H1 (cell line): ENCODE measurements at regions not wholly inside any gene's neighbourhood (a gene's known extent, or its start where the extent isn't known, plus 50 kb on each side); places are given as distances from the start of the nearest gene placed in this dataset.

Experiments
- CTCF ChIA-PET: fragments of 300-600 bp; sonication (Branson Sonifier 250); formaldehyde crosslinking; loops from one replicate; lab custom pipeline; 2021; ENCODE audit not compliant: partially characterized antibody; lab: Charles Lee
- POLR2A ChIA-PET: fragments of 300-600 bp; sonication (Branson Sonifier 250); formaldehyde crosslinking; loops from one replicate; lab custom pipeline; 2021; ENCODE audit warnings: inconsistent platforms; ENCODE audit not compliant: partially characterized antibody; lab: Charles Lee
- DNase-seq, 2 experiments: peaks; one replicate each; pipeline versions ENCODE4 v3.0.0 to v3.0.0-alpha.2; 2010 to 2022; ENCODE audit warnings: low spot score in 2 of 2, low read depth in 1 of 2, mixed read lengths in 1 of 2
- FAIRE-seq: peaks from 2 replicates; lab custom pipeline; 2011; peaks lifted over from hg19 to GRCh38; lab: Jason Lieb, UNC
- H2AFZ ChIP-seq: 2 replicates; pipeline ENCODE4 v1.8.1; 2012; ENCODE audit warnings: low read length, inconsistent platforms
- H2AK5ac ChIP-seq: 2 replicates; pipeline ENCODE4 v1.6.1; 2013; ENCODE audit warnings: low read depth, low read length
- H2BK120ac ChIP-seq: replicated peaks from 2 replicates; pipeline ENCODE3; 2013; ENCODE audit warnings: low read depth, low read length, inconsistent platforms
- H2BK12ac ChIP-seq: 2 replicates; pipeline ENCODE4 v1.6.1; 2013; ENCODE audit warnings: low read depth, low read length
- H2BK15ac ChIP-seq: 2 replicates; pipeline ENCODE4 v1.6.1; 2013; ENCODE audit warnings: low read length
- H2BK20ac ChIP-seq: 2 replicates; pipeline ENCODE4 v1.6.1; 2013; ENCODE audit warnings: low read length
- H2BK5ac ChIP-seq: 2 replicates; pipeline ENCODE4 v1.6.1; 2013; ENCODE audit warnings: low read depth, low read length
- H3K14ac ChIP-seq: 2 replicates; pipeline ENCODE4 v1.6.1; 2013; ENCODE audit warnings: inconsistent platforms; ENCODE audit not compliant: insufficient read length
- H3K18ac ChIP-seq: 2 replicates; pipeline ENCODE4 v1.6.1; 2013; ENCODE audit warnings: low read length; ENCODE audit errors: extremely low read depth
- H3K23ac ChIP-seq: 2 replicates; pipeline ENCODE4 v1.6.1; 2013; ENCODE audit warnings: inconsistent platforms; ENCODE audit not compliant: insufficient read length
- H3K23me2 ChIP-seq: 2 replicates; pipeline ENCODE4 v1.6.1; 2013; ENCODE audit warnings: low read depth, low read length
- H3K27ac ChIP-seq: 2 replicates; pipeline ENCODE4 v1.6.1; 2011; ENCODE audit warnings: low read depth, low read length, inconsistent platforms
- H3K27me3 ChIP-seq, 4 experiments: replicated peaks in 1 of 4; 1 replicate in 1 of 4; 2 replicates in 3 of 4; pipeline versions ENCODE4 v1.6.1 to v1.8.1; 2011 to 2013; ENCODE audit warnings: low read length in 3 of 4, mild to moderate bottlenecking in 3 of 4, inconsistent platforms in 2 of 4, mixed read lengths in 2 of 4, moderate library complexity in 1 of 4; ENCODE audit not compliant: control insufficient read depth in 3 of 4, insufficient read depth in 3 of 4; ENCODE audit errors: extremely low read depth in 1 of 4
- H3K36me3 ChIP-seq, 4 experiments: 2 replicates each; pipeline versions ENCODE4 v1.6.1 to v1.8.1; 2011 to 2013; ENCODE audit warnings: mild to moderate bottlenecking in 4 of 4, low read length in 3 of 4, moderate library complexity in 2 of 4, control low read depth in 1 of 4, inconsistent platforms in 1 of 4; ENCODE audit not compliant: insufficient read depth in 4 of 4, control insufficient read depth in 2 of 4
- H3K4ac ChIP-seq: replicated peaks from 2 replicates; pipeline ENCODE3; 2013; ENCODE audit warnings: low read length, low read depth, mixed read lengths, inconsistent platforms; ENCODE audit not compliant: insufficient read length
- H3K4me1 ChIP-seq, 4 experiments: replicated peaks in 1 of 4; 1 replicate in 1 of 4; 2 replicates in 3 of 4; pipeline versions ENCODE4 v1.6.1 to v1.8.1; 2011 to 2013; ENCODE audit warnings: low read length in 3 of 4, inconsistent platforms in 2 of 4, mixed read lengths in 1 of 4; ENCODE audit not compliant: insufficient read depth in 4 of 4, control insufficient read depth in 3 of 4
- H3K4me2 ChIP-seq, 2 experiments: 2 replicates each; pipeline versions ENCODE4 v1.6.1 to v1.8.1; 2011 to 2013; ENCODE audit warnings: low read depth in 2 of 2, low read length in 2 of 2, control low read depth in 1 of 2, inconsistent platforms in 1 of 2, mild to moderate bottlenecking in 1 of 2; ENCODE audit not compliant: insufficient read depth in 1 of 2
- H3K4me3 ChIP-seq, 4 experiments: fragments of 200-600, 300-600 bp in 1 of 4; sonication (generic), shearing (Covaris generic), sonication (Bioruptor Twin) in 1 of 4; 2 replicates each; pipeline versions ENCODE4 v1.5.1 to v1.8.1; 2011 to 2016; ENCODE audit warnings: low read length in 4 of 4, low read depth in 3 of 4, control low read depth in 2 of 4, inconsistent platforms in 2 of 4, mild to moderate bottlenecking in 2 of 4, mixed read lengths in 1 of 4, moderate library complexity in 1 of 4; ENCODE audit not compliant: insufficient read depth in 2 of 4; ENCODE audit errors: extremely low read depth in 1 of 4
- H3K56ac ChIP-seq: replicated peaks from 2 replicates; pipeline ENCODE3; 2013; ENCODE audit warnings: low read depth, mild to moderate bottlenecking, mixed read lengths, low read length, inconsistent platforms; ENCODE audit not compliant: insufficient read length
- H3K79me1 ChIP-seq: 2 replicates; pipeline ENCODE4 v1.6.1; 2013; ENCODE audit warnings: low read depth, low read length, control low read depth
- H3K79me2 ChIP-seq, 2 experiments: 2 replicates each; pipeline versions ENCODE4 v1.6.1 to v1.8.1; 2012 to 2013; ENCODE audit warnings: low read length in 2 of 2, mild to moderate bottlenecking in 2 of 2, inconsistent platforms in 1 of 2; ENCODE audit not compliant: insufficient read depth in 2 of 2, control insufficient read depth in 1 of 2
- H3K9ac ChIP-seq, 4 experiments: replicated peaks in 1 of 4; 1 replicate in 1 of 4; 2 replicates in 3 of 4; pipeline versions ENCODE4 v1.6.1 to v1.8.1; 2011 to 2013; ENCODE audit warnings: low read depth in 3 of 4, low read length in 3 of 4, control low read depth in 2 of 4, mild to moderate bottlenecking in 2 of 4, moderate library complexity in 2 of 4, inconsistent platforms in 1 of 4; ENCODE audit errors: extremely low read depth in 1 of 4
- H3K9me3 ChIP-seq, 2 experiments: 2 replicates each; pipeline versions ENCODE4 v1.6.1 to v1.8.1; 2012 to 2013; ENCODE audit warnings: mild to moderate bottlenecking in 2 of 2, moderate library complexity in 2 of 2, control low read depth in 1 of 2, inconsistent platforms in 1 of 2, low read depth in 1 of 2, low read length in 1 of 2, mixed read lengths in 1 of 2; ENCODE audit not compliant: insufficient read depth in 2 of 2
- H4K20me1 ChIP-seq, 2 experiments: replicated peaks in 1 of 2; 2 replicates each; pipeline versions ENCODE3 to v1.8.1; 2011 to 2013; ENCODE audit warnings: inconsistent platforms in 2 of 2, low read length in 2 of 2, mild to moderate bottlenecking in 1 of 2; ENCODE audit not compliant: insufficient read depth in 2 of 2, control insufficient read depth in 1 of 2
- H4K5ac ChIP-seq: 2 replicates; pipeline ENCODE4 v1.6.1; 2013; ENCODE audit warnings: low read length, low read depth, mixed read lengths, inconsistent platforms; ENCODE audit not compliant: insufficient read length
- H4K8ac ChIP-seq: 2 replicates; pipeline ENCODE4 v1.8.0; 2013; ENCODE audit warnings: mild to moderate bottlenecking, moderate library complexity, low read length, inconsistent platforms; ENCODE audit not compliant: insufficient read depth; ENCODE audit errors: extremely low read depth
- H4K91ac ChIP-seq: replicated peaks from 2 replicates; pipeline ENCODE3; 2013; ENCODE audit warnings: low read length, mixed read lengths, inconsistent platforms; ENCODE audit not compliant: insufficient read length
- ASH2L ChIP-seq: fragments of 200-600, 300-600 bp; sonication (generic); IDR thresholded peaks from one replicate; pipeline ENCODE4 v1.7.1; 2017; ENCODE audit warnings: low read length
- CBX8 ChIP-seq: fragments of 300-800, 300-1000 bp; sonication (generic); IDR thresholded peaks from 2 replicates; pipeline ENCODE4 v1.7.1; 2016; ENCODE audit warnings: low read depth, low read length, borderline replicate concordance
- CTCF ChIP-seq, 3 experiments: IDR thresholded peaks; 1 replicate in 2 of 3; 2 replicates in 1 of 3; pipeline versions ENCODE4 v1.5.1 to v1.6.1; 2011; ENCODE audit warnings: low read length in 3 of 3, mild to moderate bottlenecking in 3 of 3, inconsistent platforms in 2 of 3, low read depth in 1 of 3, moderate library complexity in 1 of 3; ENCODE audit not compliant: insufficient read depth in 1 of 3; ENCODE audit errors: control extremely low read depth in 1 of 3
- JUND ChIP-seq: IDR thresholded peaks from 2 replicates; pipeline ENCODE4 v1.6.1; 2011; ENCODE audit warnings: mild to moderate bottlenecking, improper control_type of control experiment, low read length
- KDM5A ChIP-seq: fragments of 200-600 bp; IDR thresholded peaks from 2 replicates; pipeline ENCODE4 v1.7.1; 2012; ENCODE audit warnings: mild to moderate bottlenecking, low read length, inconsistent platforms, mixed read lengths
- MAFK ChIP-seq: IDR thresholded peaks from 2 replicates; pipeline ENCODE4 v1.6.1; 2012; ENCODE audit warnings: low read depth, mild to moderate bottlenecking, improper control_type of control experiment, low read length
- NRF1 ChIP-seq: IDR thresholded peaks from 2 replicates; pipeline ENCODE4 v1.6.1; 2011; ENCODE audit warnings: mild to moderate bottlenecking, low read depth, low read length, improper control_type of control experiment
- SIX5 ChIP-seq: IDR thresholded peaks from 2 replicates; pipeline ENCODE4 v1.6.1; 2011; ENCODE audit warnings: mild to moderate bottlenecking, low read depth, low read length
- SRF ChIP-seq: IDR thresholded peaks from 2 replicates; pipeline ENCODE4 v1.6.1; 2011; ENCODE audit warnings: mild to moderate bottlenecking, low read depth, low read length, moderate library complexity
- SUZ12 ChIP-seq: fragments of 200-600 bp; sonication (generic); IDR thresholded peaks from 2 replicates; pipeline ENCODE4 v1.6.1; 2012; ENCODE audit warnings: mild to moderate bottlenecking, inconsistent platforms, low read length, moderate library complexity, mixed read lengths
- TAF1 ChIP-seq: IDR thresholded peaks from 2 replicates; pipeline ENCODE4 v1.6.1; 2011; ENCODE audit warnings: mild to moderate bottlenecking, low read depth, low read length
- WGBS, 2 experiments: shearing (Covaris generic) in 1 of 2; methylation state at CpG; one replicate each; pipeline versions ENCODE4 v1.1.6 to v1.1.7; 2013 to 2015; ENCODE audit warnings: low lambda C conversion rate in 2 of 2, mixed read lengths in 2 of 2, inconsistent platforms in 1 of 2, low coverage in 1 of 2, missing lambda C conversion rate in 1 of 2; ENCODE audit not compliant: insufficient replicate concordance in 2 of 2, insufficient coverage in 1 of 2, insufficient read length in 1 of 2; ENCODE audit errors: extremely low coverage in 1 of 2, missing lambda C conversion rate in 1 of 2; 5-methylcytosine and 5-hydroxymethylcytosine counted together

DNA sequence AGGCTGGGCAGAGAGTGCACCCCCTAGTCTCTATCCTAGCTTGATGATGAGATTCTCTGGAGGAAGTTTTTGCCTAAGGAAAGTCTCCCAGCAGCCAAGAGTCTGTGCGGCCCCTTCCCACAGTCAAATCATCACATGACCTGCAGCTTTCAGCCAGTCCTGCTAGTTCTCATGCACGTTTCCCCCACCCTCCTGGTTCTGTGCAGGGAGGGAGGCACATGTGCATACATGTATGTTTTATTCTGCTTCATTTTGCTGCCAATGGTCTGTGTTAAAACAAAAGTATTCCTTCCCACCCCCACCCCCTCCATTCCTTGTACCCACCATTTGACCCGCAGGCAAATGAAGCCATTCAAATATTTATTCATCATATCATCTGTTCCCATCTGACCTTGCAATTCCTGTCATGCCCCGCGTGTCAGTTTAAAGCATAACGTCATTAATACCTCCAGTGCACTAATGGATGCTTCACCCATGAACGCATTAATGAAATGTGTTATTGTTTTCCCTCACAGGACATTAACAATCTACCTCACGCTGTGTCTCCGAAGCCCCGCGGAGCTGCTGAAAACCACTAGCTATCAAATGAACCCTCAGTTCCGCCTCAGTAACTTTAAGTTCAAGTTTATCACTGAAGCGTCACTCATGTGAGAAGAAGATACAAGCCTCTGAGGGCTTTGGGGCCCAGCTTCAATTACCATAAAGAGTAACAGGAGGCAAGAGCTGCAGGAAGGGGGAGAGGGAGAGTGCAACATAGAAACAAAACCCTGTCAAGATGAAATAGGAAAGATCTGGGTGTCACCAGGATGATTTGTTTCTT is 139.6 kb downstream of the RASEF start:
- no peak overlapping the region for H3K23ac ChIP-seq
- no peaks in the 10 kb centered on the region for H3K23me2 ChIP-seq
- no peak overlapping the region for H2BK20ac ChIP-seq
- no peak overlapping the region for H2AFZ ChIP-seq
- H2BK5ac ChIP-seq, result no peak overlapping the region
- H2BK12ac ChIP-seq, result 0 out of 2 replicates have a peak overlapping the region, but pooled peaks have one; percentile 3
- no peak for FAIRE-seq
- no peak overlapping the region for H3K9ac ChIP-seq
- no peak overlapping the region for H4K8ac ChIP-seq
- no peak overlapping the region for H4K91ac ChIP-seq
- H3K79me1 ChIP-seq, result no peaks in the 10 kb centered on the region
- no peak overlapping the region for H3K14ac ChIP-seq
- H2BK15ac ChIP-seq, result no peak overlapping the region
- no peak overlapping the region for H3K27ac ChIP-seq
- no peak overlapping the region for H3K56ac ChIP-seq
- no peak overlapping the region for H3K18ac ChIP-seq
- no peak overlapping the region for H4K5ac ChIP-seq
- DNase-seq, result no peak
- WGBS, 2 experiments, result 86% methylated on average over 13 of the region's 13 CpGs; no CpG with 5 or more reads in 1 of the 2 experiments
- no peak overlapping the region for H3K4ac ChIP-seq
- H3K4me3 ChIP-seq, result no peak overlapping the region
- ChIA-PET CTCF (interaction anchor here (0.7 to 2.9 kb wide), 4 partner anchors 10 to 317 kb away, joined by 3 to 10 read pairs (median 5); no protein-coding TSS in a partner anchor), POLR2A (no interaction called here)
- H2AK5ac ChIP-seq, result no peak overlapping the region
- no peaks in the 10 kb centered on the region for H4K20me1 ChIP-seq
- peaks cover 0 to 10% (median 6%) of the 10 kb centered on the region in 4 experiments; a peak in 2 of 7 replicates for H3K4me1 ChIP-seq
- no peaks in the 10 kb centered on the region for H3K27me3 ChIP-seq
- H3K4me2 ChIP-seq, result no peak overlapping the region
- H3K79me2 ChIP-seq, result no peaks in the 10 kb centered on the region
- no peaks in the 10 kb centered on the region; a peak in 1 of 8 replicates for H3K36me3 ChIP-seq
- no peak overlapping the region for H2BK120ac ChIP-seq
- H3K9me3 ChIP-seq, result no peaks in the 10 kb centered on the region
- TF ChIP-seq SRF (no peak), CBX8 (no peak), ASH2L (no peak), SIX5 (no peak), KDM5A (no peak), NRF1 (no peak), JUND (no peak), SUZ12 (no peak), MAFK (no peak), CTCF (IDR thresholded peaks at IDR 0.05; ENCODE audit: control extremely low read depth in 1 of 3, insufficient read depth in 1 of 3, low read depth in 1 of 3, low read length in 3 of 3) (no peak), TAF1 (no peak)
